ENCODE measurements at regions not wholly inside any gene's neighbourhood (a gene's known extent, or its start where the extent isn't known, plus 50 kb on each side); places are given as distances from the start of the nearest gene placed in this dataset.

- Histone ChIP-seq H3K27me3 (ENCODE audit: insufficient read depth) (no peaks in the 10 kb centered on the region), H3K4me1 (ENCODE audit: insufficient read depth) (no peaks in the 10 kb centered on the region), H3K79me2 (replicated peaks; ENCODE audit: insufficient read depth) (no peaks in the 10 kb centered on the region), H3K36me3 (ENCODE audit: insufficient read depth) (no peaks in the 10 kb centered on the region), H4K20me1 (replicated peaks; ENCODE audit: insufficient read depth) (no peaks in the 10 kb centered on the region), H3K4me2 (no peak overlapping the region), H3F3A (replicated peaks; ENCODE audit: low read depth) (no peaks in the 10 kb centered on the region), H3K9me2 (ENCODE audit: insufficient read depth) (no peaks in the 10 kb centered on the region), H3K27ac (ENCODE audit: low read depth) (no peak overlapping the region), H2AFZ (no peak overlapping the region), H3K4me3 (no peak overlapping the region)
- ATAC-seq (no peak), DNase-seq (ENCODE audit: low spot score) (no peak)
- Mint-ChIP-seq H3K4me1 (no peaks in the 10 kb centered on the region), H3K27me3 (ENCODE audit: insufficient read depth, low read depth, poor library complexity) (peaks cover 13% of the 10 kb centered on the region), H3K4me3 (no peak overlapping the region), H3K9me3 (peaks cover 13% of the 10 kb centered on the region), H3K36me3 (ENCODE audit: low read depth) (peaks cover 10% of the 10 kb centered on the region), H3K27ac (no peak overlapping the region)
- TF ChIP-seq ETS1 (IDR thresholded peaks at IDR 0.05) (no peak), REST (IDR thresholded peaks at IDR 0.05; ENCODE audit: unreplicated experiment) (no peak), EZH2phosphoT487 (IDR thresholded peaks at IDR 0.05; ENCODE audit: unreplicated experiment) (no peak), CTCF (conservative IDR thresholded peaks at IDR 0.05; ENCODE audit: low read depth in 2 of 2) (no peak), ZNF462 (CRISPR knock-in tag; IDR thresholded peaks at IDR 0.05) (no peak), POLR2AphosphoS5 (IDR thresholded peaks at IDR 0.05; ENCODE audit: low read depth) (no peak), NANOG (IDR thresholded peaks at IDR 0.05; ENCODE audit: borderline replicate concordance) (no peak), STAT1 (IDR thresholded peaks at IDR 0.05; ENCODE audit: unreplicated experiment) (no peak), ZNF114 (CRISPR knock-in tag; IDR thresholded peaks at IDR 0.05) (no peak), ZNF331 (CRISPR knock-in tag; IDR thresholded peaks at IDR 0.05; ENCODE audit: low read depth) (no peak), JUNB (IDR thresholded peaks at IDR 0.05; ENCODE audit: unreplicated experiment) (no peak)
These were observed 82.1 kb downstream of the DLL1 start for GRCh38 chr6:170208651-170209353.

All from GM23338 (cell line).